CD4-positive, alpha-beta T cell (primary cell): ENCODE measurements at regions not wholly inside any gene's neighbourhood (a gene's known extent, or its start where the extent isn't known, plus 50 kb on each side); places are given as distances from the start of the nearest gene placed in this dataset.

Experiments used
- ATAC-seq: fragments of 200-7000 bp; cut with Tn5 transposase; one replicate; pipeline ENCODE4 v1.10.0; 2022; ENCODE audit warnings: mild to moderate bottlenecking; ENCODE audit not compliant: poor library complexity
- CTCF ChIA-PET: fragments of 350-600 bp; sonication (Branson Sonifier 250); formaldehyde crosslinking; loops from one replicate; lab custom pipeline; 2021; ENCODE audit warnings: antibody characterized with exemption, inconsistent platforms; lab: Charles Lee
- POLR2A ChIA-PET: fragments of 350-600 bp; sonication (Branson Sonifier 250); formaldehyde crosslinking; loops from one replicate; lab custom pipeline; 2021; ENCODE audit warnings: antibody characterized with exemption, inconsistent platforms; lab: Charles Lee
- DNase-seq, 14 experiments: peaks; one replicate each; pipeline ENCODE4 v3.0.0-alpha.2; 2013 to 2020; ENCODE audit warnings: mixed read lengths in 2 of 14
- H3K27ac ChIP-seq, 2 donors: one replicate each; pipeline versions ENCODE4 v1.5.1 to v1.7.0; 2013; ENCODE audit warnings: low read length in 2 of 2, low read depth in 1 of 2, mild to moderate bottlenecking in 1 of 2
- H3K27me3 ChIP-seq, 2 experiments: 1 replicate in 1 of 2; 2 replicates in 1 of 2; pipeline versions ENCODE4 v1.6.1 to v1.7.0; 2013; ENCODE audit warnings: low read length in 2 of 2, control low read depth in 1 of 2, mild to moderate bottlenecking in 1 of 2, moderate library complexity in 1 of 2; ENCODE audit not compliant: insufficient read depth in 2 of 2, control insufficient read depth in 1 of 2
- H3K36me3 ChIP-seq: one replicate; pipeline ENCODE4 v1.6.1; 2013; ENCODE audit warnings: low read length, control low read depth; ENCODE audit not compliant: insufficient read depth
- H3K4me1 ChIP-seq: one replicate; pipeline ENCODE4 v1.6.1; 2013; ENCODE audit warnings: low read length, control low read depth; ENCODE audit not compliant: insufficient read depth
- H3K4me3 ChIP-seq: one replicate; pipeline ENCODE4 v1.5.1; 2013; ENCODE audit warnings: mild to moderate bottlenecking, low read length, moderate library complexity
- H3K9me3 ChIP-seq, 2 experiments: 1 replicate in 1 of 2; 2 replicates in 1 of 2; pipeline versions ENCODE4 v1.6.1 to v1.7.0; 2013; ENCODE audit warnings: low read length in 2 of 2, mild to moderate bottlenecking in 2 of 2, control low read depth in 1 of 2, moderate library complexity in 1 of 2; ENCODE audit not compliant: control insufficient read depth in 1 of 2, insufficient read depth in 1 of 2
- H3K27ac Mint-ChIP-seq: one replicate; pipeline ENCODE4 v1.8.0; 2020; ENCODE audit warnings: mixed read lengths
- H3K27me3 Mint-ChIP-seq: one replicate; pipeline ENCODE4 v1.8.0; 2021; ENCODE audit warnings: mixed read lengths
- H3K36me3 Mint-ChIP-seq: one replicate; pipeline ENCODE4 v1.8.0; 2021; ENCODE audit warnings: low read depth, mixed read lengths
- H3K4me1 Mint-ChIP-seq: one replicate; pipeline ENCODE4 v1.8.0; 2021; ENCODE audit warnings: low read depth, mixed read lengths
- H3K4me3 Mint-ChIP-seq: one replicate; pipeline ENCODE4 v1.8.0; 2020; ENCODE audit warnings: mild to moderate bottlenecking, mixed read lengths
- H3K9me3 Mint-ChIP-seq: one replicate; pipeline ENCODE4 v1.8.0; 2020; ENCODE audit warnings: mixed read lengths
- CTCF ChIP-seq: fragments of 200-600 bp; IDR thresholded peaks from one replicate; pipeline ENCODE4 v1.8.0; 2022; ENCODE audit warnings: antibody characterized with exemption, mild to moderate bottlenecking
- intact Hi-C, 2 experiments: fragments of 100-400 bp; cut with DNase I in 1 of 2; cut with micrococcal nuclease in 1 of 2; formaldehyde crosslinking; loops; one replicate each; pipeline versions ENCODE4 v1.15.1 to v1.9.0; 2023 to 2025; cut with DNase I, micrococcal nuclease

- intact Hi-C loops: no loop called here
- Mint-ChIP-seq H3K9me3 (no peaks in the 10 kb centered on the region), H3K4me3 (no peak overlapping the region), H3K4me1 (no peaks in the 10 kb centered on the region), H3K27me3 (no peaks in the 10 kb centered on the region), H3K36me3 (no peaks in the 10 kb centered on the region), H3K27ac (no peak overlapping the region)
- H3K36me3 ChIP-seq: no peaks in the 10 kb centered on the region
- no peak overlapping the region for H3K4me3 ChIP-seq
- ChIA-PET CTCF (no interaction called here), POLR2A (no interaction called here)
- no peaks in the 10 kb centered on the region for H3K9me3 ChIP-seq
- DNase-seq: no peak
- no peak overlapping the region for H3K27ac ChIP-seq
- no peaks in the 10 kb centered on the region for H3K27me3 ChIP-seq
- no peak for ATAC-seq
- TF ChIP-seq CTCF: no peak
- no peaks in the 10 kb centered on the region for H3K4me1 ChIP-seq
These were observed 186.9 kb upstream of the CRBN start for GRCh38 chr3:3366386-3366785.

GRCh38 chr3:3365716-3366115 is 186.2 kb upstream of the CRBN start:
- no peaks in the 10 kb centered on the region for H3K4me1 ChIP-seq
- no peak overlapping the region for H3K27ac ChIP-seq
- H3K9me3 Mint-ChIP-seq: no peaks in the 10 kb centered on the region
- no peaks in the 10 kb centered on the region for H3K9me3 ChIP-seq
- intact Hi-C loops: no loop called here
- no peaks in the 10 kb centered on the region for H3K27me3 Mint-ChIP-seq
- no peak overlapping the region for H3K27ac Mint-ChIP-seq
- ChIA-PET POLR2A (no interaction called here), CTCF (no interaction called here)
- no peaks in the 10 kb centered on the region for H3K36me3 ChIP-seq
- DNase-seq: no peak
- ATAC-seq: no peak
- TF ChIP-seq CTCF: no peak
- no peaks in the 10 kb centered on the region for H3K4me1 Mint-ChIP-seq
- H3K4me3 ChIP-seq: no peak overlapping the region
- H3K4me3 Mint-ChIP-seq: no peak overlapping the region
- no peaks in the 10 kb centered on the region for H3K27me3 ChIP-seq
- H3K36me3 Mint-ChIP-seq: no peaks in the 10 kb centered on the region

- H3K36me3 Mint-ChIP-seq: no peaks in the 10 kb centered on the region
- H3K9me3 Mint-ChIP-seq: no peaks in the 10 kb centered on the region
- no peaks in the 10 kb centered on the region for H3K4me1 ChIP-seq
- H3K9me3 ChIP-seq: no peaks in the 10 kb centered on the region
- intact Hi-C loops: no loop called here
- H3K27me3 Mint-ChIP-seq: no peaks in the 10 kb centered on the region
- H3K4me1 Mint-ChIP-seq: no peaks in the 10 kb centered on the region
- POLR2A ChIA-PET: no interaction called here
- H3K27ac Mint-ChIP-seq: no peak overlapping the region
- CTCF ChIA-PET: no interaction called here
- ATAC-seq: no peak
- no peak overlapping the region for H3K4me3 ChIP-seq
- H3K27me3 ChIP-seq: no peaks in the 10 kb centered on the region
- H3K27ac ChIP-seq: no peak overlapping the region
- TF ChIP-seq CTCF: no peak
- no peak for DNase-seq
- no peak overlapping the region for H3K4me3 Mint-ChIP-seq
- no peaks in the 10 kb centered on the region for H3K36me3 ChIP-seq
These were observed 177.4 kb upstream of the CRBN start for GRCh38 chr3:3356846-3357245.
